ENCODE measurements at regions not wholly inside any gene's neighbourhood (a gene's known extent, or its start where the extent isn't known, plus 50 kb on each side); places are given as distances from the start of the nearest gene placed in this dataset.
A peak's percentile ranks its signal among the peaks of the same experiment; 100 is the strongest.
"Not testable (repeated sequence)": the region's sequence is repeated elsewhere in the genome, so short reads cannot be mapped to it uniquely, and the experiment has no call there.

- DNase-seq (ENCODE audit: low spot score), result no peak
These were observed 138.9 kb upstream of the NRIP1 start for GRCh38 chr21:15203740-15204139.

GRCh38 chr21:15204140-15204969 is 139.6 kb upstream of the NRIP1 start:
- no peak for DNase-seq (ENCODE audit: low spot score)

- DNase-seq (ENCODE audit: low spot score), result no peak
These were observed 140.1 kb upstream of the NRIP1 start for GRCh38 chr21:15204970-15205286.

- DNase-seq (ENCODE audit: low spot score), result no peak
These were observed 141.7 kb upstream of the NRIP1 start for GRCh38 chr21:15206514-15206913.

GRCh38 chr21:15207231-15207630 is 142.4 kb upstream of the NRIP1 start:
- DNase-seq (ENCODE audit: low spot score), result no peak

- DNase-seq (ENCODE audit: low spot score), result no peak
These were observed 143.0 kb upstream of the NRIP1 start for GRCh38 chr21:15207635-15208370.

- DNase-seq (ENCODE audit: low spot score), result no peak
These were observed 144.0 kb upstream of the NRIP1 start for GRCh38 chr21:15208786-15209185.

- DNase-seq (ENCODE audit: low spot score), result no peak
These were observed 144.4 kb upstream of the NRIP1 start for GRCh38 chr21:15209224-15209623.

GRCh38 chr21:15210235-15210678 is 145.5 kb upstream of the NRIP1 start:
- peak; percentile 72 for DNase-seq (ENCODE audit: low spot score)

GRCh38 chr21:15211491-15212133 is 146.8 kb upstream of the NRIP1 start:
- DNase-seq (ENCODE audit: low spot score), result peak; percentile 79

GRCh38 chr21:15212206-15212605 is 147.4 kb upstream of the NRIP1 start:
- DNase-seq (ENCODE audit: low spot score), result no peak

- not testable (repeated sequence) for DNase-seq (ENCODE audit: low spot score)
These were observed 153.7 kb upstream of the NRIP1 start for GRCh38 chr21:15218476-15218875.

GRCh38 chr21:15219039-15219438 is 154.2 kb upstream of the NRIP1 start:
- no peak for DNase-seq (ENCODE audit: low spot score)

- no peak for DNase-seq (ENCODE audit: low spot score)
These were observed 155.1 kb upstream of the NRIP1 start for GRCh38 chr21:15219894-15220293.

- DNase-seq (ENCODE audit: low spot score), result peak; percentile 70
These were observed 157.1 kb upstream of the NRIP1 start for GRCh38 chr21:15221799-15222386.

- DNase-seq (ENCODE audit: low spot score), result no peak
These were observed 157.9 kb upstream of the NRIP1 start for GRCh38 chr21:15222707-15223106.

- no peak for DNase-seq (ENCODE audit: low spot score)
These were observed 159.7 kb upstream of the NRIP1 start for GRCh38 chr21:15224346-15225086.

GRCh38 chr21:15227919-15228318 is 163.1 kb upstream of the NRIP1 start:
- DNase-seq (ENCODE audit: low spot score), result no peak

GRCh38 chr21:15229390-15229789 is 164.6 kb upstream of the NRIP1 start:
- DNase-seq (ENCODE audit: low spot score), result no peak

- no peak for DNase-seq (ENCODE audit: low spot score)
These were observed 168.8 kb upstream of the NRIP1 start for GRCh38 chr21:15233611-15234010.

GRCh38 chr21:15236111-15236510 is 171.3 kb upstream of the NRIP1 start:
- DNase-seq (ENCODE audit: low spot score), result no peak

- DNase-seq (ENCODE audit: low spot score), result no peak
These were observed 176.0 kb upstream of the NRIP1 start for GRCh38 chr21:15240848-15241247.
